ENCODE measurements at regions not wholly inside any gene's neighbourhood (a gene's known extent, or its start where the extent isn't known, plus 50 kb on each side); places are given as distances from the start of the nearest gene placed in this dataset.

DNA sequence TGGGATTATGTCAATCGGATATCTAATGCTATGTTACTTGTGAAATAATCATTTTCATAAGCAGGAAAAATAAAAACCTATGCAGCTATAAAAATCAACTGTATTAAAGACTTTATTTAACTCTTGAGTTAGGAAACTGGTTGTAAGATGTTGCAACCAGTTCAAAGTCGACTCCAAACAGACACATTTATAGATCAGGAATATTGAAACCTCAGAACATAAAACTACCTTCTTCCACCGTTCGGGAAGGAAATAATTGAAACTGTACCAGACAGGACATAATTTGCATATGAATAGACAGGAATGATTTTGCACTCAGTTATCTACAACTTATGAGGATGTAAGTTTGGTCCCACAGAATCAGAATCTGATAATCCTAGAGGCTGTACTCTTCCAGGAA lies 181.8 kb upstream of the STS start:
- WGBS, 3 donors, result 72 to 77% (median 75%) methylated on average over 4 of the region's 4 CpGs
- DNase-seq (no peak), ATAC-seq (no peak)
- Histone ChIP-seq H3K9me3 (no peaks in the 10 kb centered on the region), H3K36me3 (ENCODE audit: insufficient read depth in 1 of 2, low read depth in 1 of 2) (no peaks in the 10 kb centered on the region), H3K27me3 (ENCODE audit: insufficient read depth in 3 of 3, low read length in 2 of 3) (no peaks in the 10 kb centered on the region), H3K4me1 (no peaks in the 10 kb centered on the region), H3K4me3 (no peak overlapping the region), H3K27ac (no peak overlapping the region)
- TF ChIP-seq, protein P1, sequence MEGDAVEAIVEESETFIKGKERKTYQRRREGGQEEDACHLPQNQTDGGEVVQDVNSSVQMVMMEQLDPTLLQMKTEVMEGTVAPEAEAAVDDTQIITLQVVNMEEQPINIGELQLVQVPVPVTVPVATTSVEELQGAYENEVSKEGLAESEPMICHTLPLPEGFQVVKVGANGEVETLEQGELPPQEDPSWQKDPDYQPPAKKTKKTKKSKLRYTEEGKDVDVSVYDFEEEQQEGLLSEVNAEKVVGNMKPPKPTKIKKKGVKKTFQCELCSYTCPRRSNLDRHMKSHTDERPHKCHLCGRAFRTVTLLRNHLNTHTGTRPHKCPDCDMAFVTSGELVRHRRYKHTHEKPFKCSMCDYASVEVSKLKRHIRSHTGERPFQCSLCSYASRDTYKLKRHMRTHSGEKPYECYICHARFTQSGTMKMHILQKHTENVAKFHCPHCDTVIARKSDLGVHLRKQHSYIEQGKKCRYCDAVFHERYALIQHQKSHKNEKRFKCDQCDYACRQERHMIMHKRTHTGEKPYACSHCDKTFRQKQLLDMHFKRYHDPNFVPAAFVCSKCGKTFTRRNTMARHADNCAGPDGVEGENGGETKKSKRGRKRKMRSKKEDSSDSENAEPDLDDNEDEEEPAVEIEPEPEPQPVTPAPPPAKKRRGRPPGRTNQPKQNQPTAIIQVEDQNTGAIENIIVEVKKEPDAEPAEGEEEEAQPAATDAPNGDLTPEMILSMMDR (IDR thresholded peaks at IDR 0.05), result no peak
- intact Hi-C loops (cut with DNase I), result no loop called here

DNA sequence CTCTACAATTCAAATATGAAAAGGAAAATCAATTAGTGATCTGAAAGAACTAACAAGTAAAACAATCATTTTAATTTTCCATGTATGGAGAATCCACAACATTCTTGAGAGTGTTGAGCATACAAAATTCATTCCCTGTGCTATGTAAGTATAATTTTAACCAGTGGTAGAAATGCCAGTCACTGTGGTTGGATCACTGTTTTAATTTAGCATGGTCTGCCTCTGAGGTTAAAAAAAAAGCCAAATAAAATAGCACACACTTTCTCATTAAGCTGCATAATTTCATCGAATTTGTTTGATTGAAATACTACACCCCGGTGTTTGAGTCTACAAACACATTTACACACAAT lies 185.5 kb upstream of the STS start:
- H3K4me1 ChIP-seq, result no peaks in the 10 kb centered on the region
- H3K27ac ChIP-seq, result no peak overlapping the region
- H3K4me3 ChIP-seq, result no peak overlapping the region
- intact Hi-C loops (cut with DNase I), result no loop called here
- 75 to 78% (median 76%) methylated on average over 2 of the region's 2 CpGs for WGBS, 3 donors
- TF ChIP-seq, protein P1 (IDR thresholded peaks at IDR 0.05), result no peak
- DNase-seq (no peak), ATAC-seq (no peak)
- no peaks in the 10 kb centered on the region for H3K9me3 ChIP-seq
- no peaks in the 10 kb centered on the region for H3K27me3 ChIP-seq (ENCODE audit: insufficient read depth in 3 of 3, low read length in 2 of 3)
- H3K36me3 ChIP-seq (ENCODE audit: insufficient read depth in 1 of 2, low read depth in 1 of 2), result no peaks in the 10 kb centered on the region

DNA sequence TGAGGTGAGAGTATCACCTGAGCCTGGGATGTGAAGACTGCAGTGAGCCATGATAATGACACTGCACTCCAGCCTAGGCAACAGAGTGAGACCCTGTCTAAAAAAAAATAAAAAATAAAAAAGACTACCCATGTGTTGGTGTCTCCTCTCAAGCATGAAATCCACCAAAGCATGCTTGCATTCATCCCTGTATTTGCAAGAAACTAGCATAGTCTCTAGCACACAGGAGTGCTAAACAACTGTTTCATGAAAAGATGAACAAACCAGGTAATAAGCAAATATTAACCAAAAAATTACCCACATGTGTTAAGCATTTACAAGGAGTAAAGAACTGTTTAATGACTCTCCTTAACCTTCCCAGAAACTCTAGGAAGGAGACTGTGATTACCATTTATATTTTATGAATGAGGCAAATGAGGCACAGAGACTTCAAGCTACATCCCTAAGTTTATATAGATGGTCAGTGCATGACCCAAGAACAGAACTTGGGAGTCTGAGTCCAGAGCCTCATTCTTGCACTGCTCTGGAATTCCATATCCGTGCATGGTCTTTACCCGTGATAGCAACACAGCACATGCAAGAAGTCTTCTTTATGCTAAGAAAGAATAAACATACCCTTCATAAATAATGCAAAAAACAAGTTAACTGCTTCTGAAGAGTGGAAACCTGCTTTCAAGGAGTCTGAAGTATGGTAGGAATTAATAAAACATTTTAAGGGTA lies 186.1 kb upstream of the STS start:
- intact Hi-C loops (cut with DNase I), result no loop called here

DNA sequence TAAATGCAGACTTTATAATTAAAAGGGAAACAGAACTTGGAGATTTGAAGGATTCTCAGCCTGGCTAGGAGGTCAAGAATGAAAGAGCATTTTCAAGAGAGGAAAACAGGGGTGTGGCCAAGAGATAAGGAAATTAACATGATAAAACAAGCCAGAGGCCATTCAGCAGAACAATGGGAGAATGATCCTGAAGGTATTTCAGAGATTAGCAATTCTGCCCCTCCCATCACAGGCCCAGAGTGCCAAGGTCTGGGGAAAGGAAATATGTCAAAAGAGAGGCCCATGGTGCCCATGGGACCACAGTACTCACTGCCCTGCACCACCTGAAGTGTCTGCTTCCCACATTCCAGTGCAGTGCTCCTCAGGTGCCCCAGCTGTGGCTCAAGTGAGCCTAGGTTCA lies 188.5 kb upstream of the STS start:
- Histone ChIP-seq H3K9me3 (no peaks in the 10 kb centered on the region), H3K27ac (no peak overlapping the region), H3K36me3 (ENCODE audit: insufficient read depth in 1 of 2, low read depth in 1 of 2) (no peaks in the 10 kb centered on the region), H3K4me1 (no peaks in the 10 kb centered on the region), H3K4me3 (no peak overlapping the region), H3K27me3 (ENCODE audit: insufficient read depth in 3 of 3, low read length in 2 of 3) (no peaks in the 10 kb centered on the region)
- ATAC-seq (no peak), DNase-seq (no peak)
- intact Hi-C loops (cut with DNase I), result no loop called here
- TF ChIP-seq, protein P1 (IDR thresholded peaks at IDR 0.05), result no peak

More for the DNA sequence above, 186.1 kb upstream of the STS start:
- no peak for ATAC-seq
- WGBS, 3 donors, result 68 to 75% (median 70%) methylated on average over 2 of the region's 2 CpGs
- no peaks in the 10 kb centered on the region for H3K9me3 ChIP-seq
- no peak for DNase-seq
- H3K36me3 ChIP-seq (ENCODE audit: insufficient read depth in 1 of 2, low read depth in 1 of 2), result no peaks in the 10 kb centered on the region
- H3K27me3 ChIP-seq (ENCODE audit: insufficient read depth in 3 of 3, low read length in 2 of 3), result no peaks in the 10 kb centered on the region
- TF ChIP-seq, protein P1 (IDR thresholded peaks at IDR 0.05), result no peak
- no peak overlapping the region for H3K27ac ChIP-seq
- no peaks in the 10 kb centered on the region for H3K4me1 ChIP-seq
- no peak overlapping the region for H3K4me3 ChIP-seq

DNA sequence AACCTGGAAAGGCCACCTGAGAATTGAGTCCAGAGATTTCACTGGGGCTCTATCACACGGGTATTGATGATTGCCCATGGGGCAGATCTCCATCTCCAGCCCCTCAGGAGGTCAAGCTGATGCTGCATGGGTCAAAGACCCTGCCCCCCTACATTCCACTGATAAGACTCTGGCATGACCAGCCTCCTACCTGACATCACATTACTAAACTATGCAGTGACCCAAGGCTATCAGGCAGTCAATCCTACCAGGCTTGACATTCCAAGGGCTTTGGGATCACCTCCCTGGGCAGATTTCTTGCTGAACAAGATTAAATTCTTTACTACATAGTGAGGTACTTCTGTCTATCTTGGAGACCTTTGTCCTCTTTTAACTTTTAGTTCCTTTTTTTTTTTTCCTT lies 192.7 kb upstream of the STS start:
- no peak overlapping the region for H3K4me3 ChIP-seq
- WGBS, 3 donors, result 55 to 67% (median 57%) methylated on average over 1 of the region's 1 CpG
- H3K27me3 ChIP-seq (ENCODE audit: insufficient read depth in 3 of 3, low read length in 2 of 3), result no peaks in the 10 kb centered on the region
- no peak for DNase-seq
- H3K36me3 ChIP-seq (ENCODE audit: insufficient read depth in 1 of 2, low read depth in 1 of 2), result no peaks in the 10 kb centered on the region
- peaks cover 2% of the 10 kb centered on the region for H3K9me3 ChIP-seq
- no peak for ATAC-seq
- no peak overlapping the region for H3K27ac ChIP-seq
- H3K4me1 ChIP-seq, result no peaks in the 10 kb centered on the region
- TF ChIP-seq, protein P1 (IDR thresholded peaks at IDR 0.05), result no peak
- intact Hi-C loops (cut with DNase I), result no loop called here
